ENCODE measurements at regions not wholly inside any gene's neighbourhood (a gene's known extent, or its start where the extent isn't known, plus 50 kb on each side); places are given as distances from the start of the nearest gene placed in this dataset.

DNA sequence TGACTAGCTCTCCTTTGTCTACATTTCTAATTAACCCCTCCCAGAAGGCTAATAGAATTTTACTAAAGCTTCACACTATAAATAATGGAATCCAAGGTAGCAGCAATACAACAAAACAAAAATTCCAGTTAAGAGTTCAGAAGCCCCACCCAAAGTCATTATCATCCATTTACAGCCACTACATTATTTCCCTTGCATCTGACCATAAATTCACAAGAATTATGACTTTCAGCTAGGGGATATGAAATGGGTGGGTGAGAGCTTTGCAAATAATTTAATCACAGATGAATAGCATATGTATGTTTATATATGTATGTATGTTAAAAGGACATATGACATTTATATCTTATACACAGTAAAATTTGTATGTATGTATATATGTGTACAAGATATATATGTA is 65.3 kb upstream of the PTGDR start:
- Histone ChIP-seq H3K9me1 (ENCODE audit: control insufficient read depth, insufficient read depth, low read length) (no peaks in the 10 kb centered on the region), H3K36me3 (ENCODE audit: control insufficient read depth, insufficient read depth, low read length) (no peaks in the 10 kb centered on the region), H4K20me1 (replicated peaks; ENCODE audit: control insufficient read depth, insufficient read depth, low read length) (no peaks in the 10 kb centered on the region), H3K9ac (ENCODE audit: insufficient read depth in 1 of 2, low read depth in 2 of 2, low read length in 2 of 2) (no peak overlapping the region), H3K9me3 (replicated peaks; ENCODE audit: control insufficient read depth, insufficient read depth, low read depth, low read length) (no peaks in the 10 kb centered on the region), H3K4me2 (ENCODE audit: insufficient read depth, low read length) (no peak overlapping the region), H3K27me3 (ENCODE audit: control insufficient read depth in 2 of 2, insufficient read depth in 2 of 2, low read length in 2 of 2) (no peaks in the 10 kb centered on the region), H3K4me3 (no peak overlapping the region), H2AFZ (ENCODE audit: low read depth, low read length) (no peak overlapping the region), H3K27ac (ENCODE audit: extremely low read depth, low read depth, low read length) (no peak overlapping the region), H3K4me1 (replicated peaks in 1 of 2; ENCODE audit: control insufficient read depth in 2 of 2, insufficient read depth in 2 of 2, low read length in 2 of 2) (no peaks in the 10 kb centered on the region), H3K79me2 (ENCODE audit: control insufficient read depth, insufficient read depth, low read length) (no peaks in the 10 kb centered on the region)
- DNase-seq (ENCODE audit: extremely low read depth in 1 of 4, low spot score in 3 of 4) (no peak), ATAC-seq (no peak), FAIRE-seq (no peak)
- TF ChIP-seq FOS (IDR thresholded peaks at IDR 0.05; ENCODE audit: extremely low read depth, insufficient read length): no peak
- no peak for TF ChIP-seq CHD7 (IDR thresholded peaks at IDR 0.05; ENCODE audit: low read depth, low read length)
- TF ChIP-seq, protein P1, sequence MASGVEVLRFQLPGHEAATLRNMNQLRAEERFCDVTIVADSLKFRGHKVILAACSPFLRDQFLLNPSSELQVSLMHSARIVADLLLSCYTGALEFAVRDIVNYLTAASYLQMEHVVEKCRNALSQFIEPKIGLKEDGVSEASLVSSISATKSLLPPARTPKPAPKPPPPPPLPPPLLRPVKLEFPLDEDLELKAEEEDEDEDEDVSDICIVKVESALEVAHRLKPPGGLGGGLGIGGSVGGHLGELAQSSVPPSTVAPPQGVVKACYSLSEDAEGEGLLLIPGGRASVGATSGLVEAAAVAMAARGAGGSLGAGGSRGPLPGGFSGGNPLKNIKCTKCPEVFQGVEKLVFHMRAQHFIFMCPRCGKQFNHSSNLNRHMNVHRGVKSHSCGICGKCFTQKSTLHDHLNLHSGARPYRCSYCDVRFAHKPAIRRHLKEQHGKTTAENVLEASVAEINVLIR (CRISPR knock-in tag; IDR thresholded peaks at IDR 0.05): no peak
- in situ Hi-C loops (cut with MboI): no loop called here
- ChIA-PET POLR2A (no interaction called here), CTCF (ENCODE audit: low intra/inter-chr PET ratio) (no interaction called here)
- BruUV-seq (replicated peaks): no TSS peak
- intact Hi-C loops (cut with micrococcal nuclease): no loop called here
